ENCODE measurements at regions not wholly inside any gene's neighbourhood (a gene's known extent, or its start where the extent isn't known, plus 50 kb on each side); places are given as distances from the start of the nearest gene placed in this dataset.
"Not testable (repeated sequence)": the region's sequence is repeated elsewhere in the genome, so short reads cannot be mapped to it uniquely, and the experiment has no call there.

DNA sequence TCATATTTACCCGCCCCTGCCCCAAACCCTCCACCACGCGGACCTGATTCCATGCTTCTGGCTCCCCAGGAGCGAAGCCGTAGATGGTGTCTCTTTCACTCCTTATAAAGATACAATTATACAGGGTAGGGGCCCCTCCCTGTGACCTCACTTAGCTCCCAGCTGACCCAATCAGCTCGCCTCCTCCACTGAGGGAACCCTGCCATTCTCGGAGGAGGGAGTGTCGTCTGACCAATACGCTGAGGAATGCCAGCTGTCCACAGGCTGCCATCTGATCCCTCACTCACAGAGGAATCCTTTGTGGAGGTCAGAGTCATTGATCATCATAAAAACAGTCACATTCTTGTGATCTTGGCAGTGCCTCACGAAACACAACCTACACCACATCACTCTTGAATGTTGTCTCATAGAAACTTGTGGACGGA is 67.5 kb upstream of the INSIG1 start:
- no peak for DNase-seq (ENCODE audit: low spot score)

DNA sequence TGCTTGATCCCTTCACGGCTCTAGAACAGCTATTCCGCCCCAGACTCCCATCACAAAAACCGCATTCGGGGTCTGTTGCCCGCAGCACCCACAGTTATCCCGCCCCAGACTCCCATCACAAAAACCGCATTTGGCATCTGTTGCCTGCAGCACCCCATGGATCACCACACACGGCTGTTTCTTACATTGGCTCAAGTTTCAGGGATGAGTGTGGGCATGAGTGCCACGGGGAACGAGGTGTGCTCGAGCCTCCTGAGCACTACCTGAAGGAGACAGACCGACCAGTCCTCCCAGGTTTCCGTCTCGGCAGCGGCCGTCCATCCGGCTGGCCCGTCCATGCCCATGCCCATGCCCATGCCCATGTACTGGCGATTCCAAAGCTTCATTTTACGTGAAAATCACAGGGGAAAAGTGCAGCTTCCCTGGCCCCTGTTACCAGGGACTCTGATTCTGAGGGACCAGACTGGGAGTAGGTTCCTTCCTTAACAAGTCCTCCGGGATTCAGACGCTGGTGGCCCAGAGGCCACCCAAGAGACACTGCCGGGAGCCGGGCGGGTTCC is 66.4 kb upstream of the INSIG1 start:
- DNase-seq (ENCODE audit: low spot score): no peak

DNA sequence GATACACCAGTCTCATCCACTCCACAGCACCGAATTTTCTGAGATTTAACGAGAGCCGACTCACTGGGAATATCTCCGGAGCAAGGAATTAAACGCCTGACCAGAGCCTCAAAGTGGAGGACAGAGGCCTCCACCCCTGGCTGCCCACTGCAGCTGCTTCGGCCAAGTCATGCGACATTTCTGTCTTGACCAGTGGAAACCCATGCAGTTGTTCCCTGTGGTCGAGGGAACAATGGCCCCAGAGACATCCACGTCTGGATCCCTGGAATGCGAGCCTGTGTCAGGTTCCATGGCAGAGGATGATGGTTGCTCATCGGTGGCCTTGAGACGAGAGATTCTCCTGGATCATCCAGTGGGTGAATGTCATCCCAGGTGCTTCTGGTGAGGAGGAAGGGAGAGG is 65.7 kb upstream of the INSIG1 start:
- no peak for DNase-seq (ENCODE audit: low spot score)

DNA sequence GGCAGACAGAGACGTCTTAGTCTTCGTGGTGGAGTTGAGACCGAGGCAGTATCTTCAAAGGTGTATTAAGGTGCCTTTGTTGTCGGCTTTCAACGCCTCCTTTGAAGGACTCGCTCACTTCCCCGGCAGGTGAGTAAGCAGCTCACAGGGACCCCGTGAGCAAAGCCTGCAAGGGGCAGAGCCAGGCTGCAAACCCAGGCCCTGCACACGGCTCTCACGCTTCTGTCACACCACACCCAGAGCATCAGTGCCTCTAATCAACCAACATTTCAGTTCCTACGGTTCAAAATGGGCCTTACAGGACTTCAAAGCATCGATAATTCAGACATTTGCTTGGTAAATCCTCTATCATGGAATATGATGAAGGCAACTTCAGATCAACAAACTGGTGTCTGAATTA is 64.8 kb upstream of the INSIG1 start:
- no peak for DNase-seq (ENCODE audit: low spot score)

DNA sequence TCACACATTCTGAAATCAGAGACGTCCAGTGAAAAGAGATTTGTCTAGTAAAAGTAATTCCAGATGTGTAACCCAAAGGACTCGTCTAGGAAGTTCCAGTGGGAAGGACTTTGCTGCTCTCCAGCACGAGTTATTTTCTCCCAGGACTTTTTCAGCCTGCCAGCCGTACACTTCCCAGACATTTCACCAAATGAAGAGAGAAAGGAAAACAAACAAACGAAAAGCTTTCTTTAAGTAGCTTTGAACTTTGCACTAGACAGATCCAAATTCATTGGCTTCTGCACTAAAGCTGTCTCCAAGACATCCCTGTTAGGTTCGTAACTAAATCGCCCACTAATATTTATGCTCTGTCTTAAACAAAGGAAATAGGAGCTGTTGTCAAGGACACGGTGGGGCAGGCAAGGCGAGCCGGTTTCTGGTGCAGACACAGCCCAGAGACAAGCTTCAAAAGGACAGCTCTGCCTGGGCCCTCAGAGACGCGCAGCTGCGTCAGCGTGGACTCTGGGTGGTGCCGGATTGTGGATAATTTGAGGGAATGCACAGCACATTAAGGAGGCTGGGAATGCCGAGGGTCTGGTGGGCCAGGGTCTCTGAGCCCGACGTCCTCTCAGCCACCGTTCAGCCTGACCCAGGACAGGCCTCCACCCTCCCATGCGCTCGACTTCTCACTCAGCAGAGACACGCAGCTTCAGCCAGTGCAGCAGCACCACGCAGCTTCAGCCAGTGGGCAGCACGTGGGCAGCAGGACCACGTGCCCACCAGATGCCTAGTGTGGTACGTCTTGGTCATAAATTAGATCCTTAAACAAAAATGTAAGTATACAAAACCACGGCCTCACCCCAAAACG is 64.1 kb upstream of the INSIG1 start:
- no peak for DNase-seq (ENCODE audit: low spot score)

DNA sequence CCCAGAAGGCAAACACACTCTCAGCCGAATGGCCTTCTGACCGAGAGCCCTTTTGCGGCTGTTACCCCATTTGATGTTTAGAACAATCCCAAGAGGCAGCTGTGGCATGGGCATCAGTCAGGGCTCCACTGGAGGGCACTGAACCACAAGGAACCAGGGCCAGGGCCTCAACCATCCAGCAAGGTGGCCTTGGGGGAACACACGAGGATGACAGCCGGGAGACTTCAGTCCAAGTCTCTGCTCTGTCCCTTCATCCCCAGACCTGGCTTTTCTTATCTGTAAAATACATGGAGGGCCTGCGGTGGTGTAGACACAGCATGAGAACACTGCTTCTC is 63.6 kb upstream of the INSIG1 start:
- no peak for DNase-seq (ENCODE audit: low spot score)

DNA sequence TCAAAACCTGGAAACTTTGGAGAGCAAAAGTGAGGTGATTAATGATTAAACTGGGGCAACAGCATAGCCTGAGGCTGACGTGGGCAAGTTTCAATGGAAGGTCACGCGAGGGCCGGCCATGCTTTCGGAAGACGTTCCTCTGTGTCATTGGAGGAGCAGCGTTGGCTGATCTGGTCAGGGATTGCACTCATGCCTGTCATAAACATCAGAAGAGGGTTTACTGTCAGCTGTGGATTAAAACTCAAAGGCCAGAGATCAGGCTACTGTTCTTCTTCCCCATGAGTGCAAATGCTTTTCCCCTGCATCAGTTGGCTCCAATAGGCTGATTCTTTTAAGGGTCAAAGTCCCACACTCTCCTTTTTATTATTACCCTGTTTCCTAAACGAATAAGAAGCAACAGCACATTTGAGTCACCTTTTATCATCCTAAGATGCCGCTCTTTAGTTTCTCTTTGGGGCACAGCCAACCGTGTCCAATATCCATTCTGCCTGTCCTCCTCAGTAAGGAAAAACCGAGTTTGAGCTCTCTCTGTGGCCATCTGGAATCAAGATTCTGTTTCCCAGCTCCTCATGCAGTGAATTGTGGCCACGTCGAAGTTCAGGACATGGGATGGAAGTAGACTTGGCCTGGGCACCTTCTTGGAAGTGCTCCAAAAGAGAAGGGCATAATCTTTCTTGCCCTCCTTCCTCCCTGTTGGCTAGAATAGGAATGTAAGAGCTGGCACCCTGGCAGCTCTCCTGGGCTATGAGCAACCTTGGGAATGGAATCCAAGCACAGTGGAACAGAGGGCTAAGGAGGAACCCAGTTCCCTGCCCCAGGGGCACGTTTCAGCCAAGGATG is 62.5 kb upstream of the INSIG1 start:
- no peak for DNase-seq (ENCODE audit: low spot score)

DNA sequence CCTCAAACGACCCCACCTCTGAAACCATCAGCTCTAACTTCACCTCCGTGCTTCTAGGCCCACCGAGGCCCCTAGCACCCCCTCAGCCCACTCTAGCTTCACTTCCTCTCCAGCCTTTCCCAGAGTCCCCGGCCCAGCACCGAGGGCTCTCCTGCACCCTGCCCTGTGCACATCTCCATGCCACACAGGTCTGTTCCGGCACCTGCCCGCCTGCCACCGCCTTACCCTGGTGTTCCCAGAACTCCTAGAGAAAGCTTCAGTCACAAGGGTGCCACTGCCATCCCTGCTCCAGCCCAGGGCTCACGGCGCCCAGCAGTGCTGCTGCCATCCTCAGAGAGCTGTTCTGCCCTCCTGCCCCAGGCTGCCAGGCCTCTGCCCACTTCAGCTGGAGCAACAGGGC is 61.3 kb upstream of the INSIG1 start:
- DNase-seq (ENCODE audit: low spot score): no peak

DNA sequence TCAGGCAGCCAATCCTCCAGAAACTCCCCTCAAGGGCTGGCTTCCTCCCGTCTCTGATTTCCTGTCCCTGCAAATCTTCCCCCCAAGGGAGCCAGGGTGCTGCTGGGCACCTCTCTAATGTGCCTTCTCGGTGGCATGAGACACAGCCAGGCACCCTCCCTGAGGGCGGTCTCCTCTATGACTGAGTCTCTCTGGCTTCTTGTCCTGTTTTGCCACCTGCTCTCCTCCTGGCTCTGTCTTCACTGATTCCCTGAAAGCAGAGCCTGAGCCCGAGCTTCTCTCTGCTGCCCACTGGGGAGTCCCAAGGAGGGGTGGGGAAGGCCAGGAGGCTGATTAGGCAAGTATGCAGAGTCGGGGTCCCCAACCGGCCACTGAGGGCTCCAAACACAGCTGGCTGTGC is 60.4 kb upstream of the INSIG1 start:
- DNase-seq (ENCODE audit: low spot score): no peak

DNA sequence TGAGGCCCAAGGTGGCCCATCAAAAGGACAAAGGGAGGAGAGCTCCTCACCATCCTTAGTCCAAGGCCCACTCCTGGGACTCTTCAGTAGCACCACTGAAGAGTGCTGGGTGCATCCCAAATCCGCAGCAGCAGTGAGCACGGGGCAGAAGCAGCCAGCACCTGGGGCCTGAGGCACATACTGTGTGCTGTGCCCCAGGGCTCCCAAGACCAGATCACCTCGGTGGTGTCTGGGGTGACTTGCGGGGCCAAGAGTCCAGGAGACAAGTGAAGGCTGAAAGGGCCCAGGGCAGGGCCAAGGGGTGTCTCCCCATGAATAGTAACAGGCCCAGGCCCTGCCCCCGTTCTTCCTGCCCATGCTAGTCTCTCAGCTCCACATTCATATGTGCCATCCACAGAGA is 59.9 kb upstream of the INSIG1 start:
- no peak for DNase-seq (ENCODE audit: low spot score)

DNA sequence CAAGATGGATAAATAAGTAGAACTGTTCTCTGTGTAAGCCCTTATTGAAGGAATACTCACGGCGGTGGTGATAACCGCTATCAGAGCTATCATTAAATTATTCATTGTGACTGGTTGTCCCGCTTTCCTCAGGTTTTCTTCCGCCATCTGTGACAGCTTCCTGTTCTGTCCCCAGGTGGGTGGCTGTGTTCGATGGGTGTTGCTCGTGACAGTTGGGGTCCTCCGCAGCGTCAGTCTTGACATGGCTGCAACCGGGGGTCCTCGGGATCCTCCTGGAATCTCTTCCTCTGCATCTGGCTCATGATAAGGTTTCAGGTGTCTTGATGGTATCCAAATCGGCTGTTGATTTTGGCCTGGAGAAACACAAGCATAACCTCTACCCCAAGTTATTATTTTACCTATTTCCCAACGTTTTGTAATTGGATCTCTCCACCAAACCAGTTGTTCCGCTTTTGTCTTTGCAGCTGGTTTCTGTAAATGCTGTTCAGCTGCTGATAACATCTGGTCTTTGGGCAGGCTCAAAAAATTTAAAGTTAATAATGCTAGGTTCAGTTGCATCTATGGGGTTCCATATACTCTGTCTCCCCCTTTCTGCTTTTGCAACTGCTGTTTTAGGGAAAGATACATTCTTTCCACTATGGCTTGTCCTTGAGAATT is 58.1 kb upstream of the INSIG1 start:
- DNase-seq (ENCODE audit: low spot score): not testable (repeated sequence)

DNA sequence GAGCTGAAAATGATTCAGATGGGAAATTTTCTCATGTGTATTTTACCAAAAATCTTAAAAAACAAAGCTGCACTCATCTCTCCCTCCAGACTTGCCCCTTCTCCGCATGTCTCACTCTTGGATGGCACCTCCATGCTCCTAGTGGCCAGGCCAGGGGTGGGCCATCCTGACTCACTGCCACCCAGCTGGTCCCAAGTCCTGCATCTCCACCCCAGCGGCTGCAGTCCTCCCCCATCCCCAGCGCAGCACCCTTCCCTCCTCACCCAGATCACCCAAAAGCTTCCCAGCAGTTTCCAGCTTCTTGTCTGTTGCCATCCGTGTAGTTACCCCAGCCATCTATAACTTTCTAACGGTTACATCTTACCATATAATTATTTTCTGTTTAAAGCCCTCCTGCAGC is 53.0 kb upstream of the INSIG1 start:
- DNase-seq (ENCODE audit: low spot score): no peak

DNA sequence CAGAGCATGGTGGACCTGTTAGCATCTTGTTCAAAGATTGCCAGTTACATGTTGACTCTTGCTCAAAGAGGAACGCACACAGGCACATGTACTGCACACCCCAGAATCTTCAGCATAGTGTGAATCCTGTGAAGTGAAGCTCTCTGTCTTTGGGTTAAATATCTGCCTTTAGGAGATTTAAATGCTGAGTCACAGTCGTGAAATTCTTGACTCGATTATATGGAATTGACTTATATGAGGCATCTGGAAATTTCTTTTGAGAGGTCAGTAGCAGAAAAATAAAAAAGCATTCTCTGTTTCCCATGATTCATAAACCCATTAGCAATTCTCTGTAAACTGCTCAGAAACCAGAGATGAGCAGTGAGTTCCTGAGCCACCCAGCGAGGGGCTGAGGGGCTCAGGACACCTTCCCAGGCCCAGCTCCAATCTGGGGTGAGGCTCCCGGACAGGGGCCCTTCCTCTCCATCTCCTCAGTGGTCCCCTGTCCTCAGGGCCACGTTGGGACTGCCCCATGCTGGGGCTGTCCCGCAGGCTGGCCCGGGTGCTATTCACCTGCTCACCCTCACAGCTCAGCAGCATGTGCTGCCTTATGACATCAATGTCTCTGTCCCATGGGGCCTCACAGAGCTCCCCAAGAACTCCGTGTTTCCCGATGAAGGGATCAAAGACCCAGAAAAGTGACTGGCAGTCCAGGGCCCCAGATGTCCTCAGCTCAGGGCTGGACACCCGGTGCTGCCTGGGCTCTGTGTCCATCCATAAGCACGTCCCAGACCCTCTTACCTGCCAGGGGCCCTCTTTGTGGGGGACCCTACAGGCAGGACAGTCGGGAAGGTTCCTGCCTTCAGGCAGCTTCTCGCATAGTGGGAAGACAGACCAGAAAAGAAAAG is 50.0 kb upstream of the INSIG1 start:
- no peak for DNase-seq (ENCODE audit: low spot score)
